Spleen (tissue), 7 donors: ENCODE measurements at regions not wholly inside any gene's neighbourhood (a gene's known extent, or its start where the extent isn't known, plus 50 kb on each side); places are given as distances from the start of the nearest gene placed in this dataset.

Experiments used
- POLR2A ChIP-seq, 3 donors: fragments of 450-650 bp; IDR thresholded peaks; one replicate each; pipeline ENCODE4 v1.5.1; 2017; ENCODE audit warnings: antibody characterized with exemption in 3 of 3, mild to moderate bottlenecking in 1 of 3
- TF ChIP-seq, protein P1 (sequence below), 11 experiments: fragments of 200-600 bp in 7 of 11; fragments of 450-650 bp in 4 of 11; sonication (generic) in 4 of 11; IDR thresholded peaks in 8 of 11; conservative IDR thresholded peaks in 3 of 11; 1 replicate in 7 of 11; 2 replicates in 4 of 11; pipeline versions ENCODE4 v1.4.0 to v1.8.0; 2016 to 2021; ENCODE audit warnings: antibody characterized with exemption in 11 of 11, inconsistent platforms in 4 of 11, mild to moderate bottlenecking in 1 of 11
- donor health status: DM: no; HTN: no; CAD: no; lungs with moderate emphysema.
- donor health status: DM: no; HTN: no; CAD: no.
- donor health status: DM: no; HTN: no; CAD: no.

- TF ChIP-seq, protein P1, sequence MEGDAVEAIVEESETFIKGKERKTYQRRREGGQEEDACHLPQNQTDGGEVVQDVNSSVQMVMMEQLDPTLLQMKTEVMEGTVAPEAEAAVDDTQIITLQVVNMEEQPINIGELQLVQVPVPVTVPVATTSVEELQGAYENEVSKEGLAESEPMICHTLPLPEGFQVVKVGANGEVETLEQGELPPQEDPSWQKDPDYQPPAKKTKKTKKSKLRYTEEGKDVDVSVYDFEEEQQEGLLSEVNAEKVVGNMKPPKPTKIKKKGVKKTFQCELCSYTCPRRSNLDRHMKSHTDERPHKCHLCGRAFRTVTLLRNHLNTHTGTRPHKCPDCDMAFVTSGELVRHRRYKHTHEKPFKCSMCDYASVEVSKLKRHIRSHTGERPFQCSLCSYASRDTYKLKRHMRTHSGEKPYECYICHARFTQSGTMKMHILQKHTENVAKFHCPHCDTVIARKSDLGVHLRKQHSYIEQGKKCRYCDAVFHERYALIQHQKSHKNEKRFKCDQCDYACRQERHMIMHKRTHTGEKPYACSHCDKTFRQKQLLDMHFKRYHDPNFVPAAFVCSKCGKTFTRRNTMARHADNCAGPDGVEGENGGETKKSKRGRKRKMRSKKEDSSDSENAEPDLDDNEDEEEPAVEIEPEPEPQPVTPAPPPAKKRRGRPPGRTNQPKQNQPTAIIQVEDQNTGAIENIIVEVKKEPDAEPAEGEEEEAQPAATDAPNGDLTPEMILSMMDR (IDR thresholded peaks at IDR 0.05 in 8 of 11, conservative IDR thresholded peaks at IDR 0.05 in 3 of 11) = no peak
- no peak for TF ChIP-seq POLR2A (IDR thresholded peaks at IDR 0.05)
Measured at GRCh38 chr5:42960506-42960905, 79.6 kb downstream of the ANXA2R start.
